Endothelial cell of umbilical vein (primary cell): ENCODE measurements at regions not wholly inside any gene's neighbourhood (a gene's known extent, or its start where the extent isn't known, plus 50 kb on each side); places are given as distances from the start of the nearest gene placed in this dataset.
"Not testable (repeated sequence)": the region's sequence is repeated elsewhere in the genome, so short reads cannot be mapped to it uniquely, and the experiment has no call there.

Source experiments
- BruUV-seq: library from RNA; stranded (reverse); fragments of 400-500 nt; replicated peaks from 2 replicates; lab custom pipeline; 2021; lab: Mats Ljungman, UMichigan
- CTCF ChIA-PET: fragments of 300-600, 350-600 bp; sonication (Branson Sonifier 250); formaldehyde crosslinking; loops from one replicate; lab custom pipeline; 2021; ENCODE audit warnings: antibody characterized with exemption, inconsistent platforms; lab: Charles Lee
- POLR2A ChIA-PET: fragments of 300-600, 350-600 bp; sonication (Branson Sonifier 250); formaldehyde crosslinking; loops from one replicate; lab custom pipeline; 2021; ENCODE audit warnings: antibody characterized with exemption, inconsistent platforms; lab: Charles Lee
- DNase-seq: peaks from one replicate; pipeline ENCODE4 v3.0.0-alpha.2; 2011; ENCODE audit warnings: low read depth, low spot score
- FAIRE-seq: peaks from 2 replicates; lab custom pipeline; 2011; peaks lifted over from hg19 to GRCh38; lab: Jason Lieb, UNC
- H2AFZ ChIP-seq: 2 replicates; pipeline ENCODE4 v1.6.0; 2012; ENCODE audit warnings: low read depth, low read length, control low read depth, inconsistent platforms
- H3K27ac ChIP-seq: 2 replicates; pipeline ENCODE4 v1.5.1; 2011; ENCODE audit warnings: low read depth, mild to moderate bottlenecking, control low read depth, low read length, moderate library complexity; ENCODE audit not compliant: insufficient read depth
- H3K27me3 ChIP-seq, 2 experiments: 2 replicates each; pipeline versions ENCODE4 v1.6.0 to v1.6.1; 2011; ENCODE audit warnings: low read length in 2 of 2, mixed read lengths in 1 of 2; ENCODE audit not compliant: control insufficient read depth in 2 of 2, insufficient read depth in 2 of 2
- H3K36me3 ChIP-seq, 2 experiments: 2 replicates in 1 of 2; 3 replicates in 1 of 2; pipeline ENCODE4 v1.5.1; 2011; ENCODE audit warnings: low read length in 2 of 2, mild to moderate bottlenecking in 1 of 2, moderate library complexity in 1 of 2; ENCODE audit not compliant: control insufficient read depth in 2 of 2, insufficient read depth in 2 of 2; ENCODE audit errors: extremely low read depth in 1 of 2
- H3K4me1 ChIP-seq: 3 replicates; pipeline ENCODE4 v1.5.1; 2011; ENCODE audit warnings: mild to moderate bottlenecking, low read length; ENCODE audit not compliant: control insufficient read depth, insufficient read depth; ENCODE audit errors: extremely low read depth
- H3K4me2 ChIP-seq: 2 replicates; pipeline ENCODE4 v1.6.1; 2011; ENCODE audit warnings: low read length, control low read depth, mixed read lengths; ENCODE audit not compliant: insufficient read depth
- H3K4me3 ChIP-seq, 3 experiments: fragments of 200-600 bp in 1 of 3; sonication (generic), shearing (Covaris generic) in 1 of 3; replicated peaks in 1 of 3; 2 replicates each; pipeline ENCODE4 v1.5.1; 2011 to 2016; ENCODE audit warnings: control low read depth in 3 of 3, low read length in 3 of 3, mild to moderate bottlenecking in 2 of 3, inconsistent platforms in 1 of 3, low read depth in 1 of 3, moderate library complexity in 1 of 3; ENCODE audit not compliant: insufficient read depth in 1 of 3
- H3K79me2 ChIP-seq: 2 replicates; pipeline ENCODE4 v1.6.0; 2012; ENCODE audit warnings: low read length, inconsistent platforms; ENCODE audit not compliant: control insufficient read depth, insufficient read depth
- H3K9ac ChIP-seq: replicated peaks from 2 replicates; pipeline ENCODE3; 2011; ENCODE audit warnings: low read length, control low read depth; ENCODE audit not compliant: insufficient read depth; ENCODE audit errors: extremely low read depth
- H3K9me1 ChIP-seq: replicated peaks from 3 replicates; pipeline ENCODE4 v1.6.0; 2011; ENCODE audit warnings: mild to moderate bottlenecking, low read length; ENCODE audit not compliant: control insufficient read depth, insufficient read depth; ENCODE audit errors: extremely low read depth
- H3K9me3 ChIP-seq: replicated peaks from 2 replicates; pipeline ENCODE4 v1.5.1; 2012; ENCODE audit warnings: low read length, inconsistent platforms; ENCODE audit not compliant: control insufficient read depth, insufficient read depth
- H4K20me1 ChIP-seq: replicated peaks from 2 replicates; pipeline ENCODE3; 2011; ENCODE audit warnings: mild to moderate bottlenecking, low read length; ENCODE audit not compliant: control insufficient read depth, insufficient read depth; ENCODE audit errors: extremely low read depth
- FOS ChIP-seq: IDR thresholded peaks from 2 replicates; pipeline ENCODE4 v1.6.1; 2011; ENCODE audit warnings: mild to moderate bottlenecking, low read length, moderate library complexity, borderline replicate concordance; ENCODE audit not compliant: insufficient read depth
- POLR2AphosphoS5 ChIP-seq: IDR thresholded peaks from 2 replicates; pipeline ENCODE4 v1.6.1; 2012; ENCODE audit warnings: low read depth, mild to moderate bottlenecking, control low read depth, low read length, moderate library complexity; ENCODE audit not compliant: insufficient read depth
- dilution Hi-C: fragments of 300-500 bp; cut with MboI; formaldehyde crosslinking; loops from one replicate; pipeline ENCODE4 v1.15.0; 2019; ENCODE audit warnings: low sequenced_read_pairs; ENCODE audit not compliant: extremely low pct_ligation_motif_present
- intact Hi-C: fragments of 100-400 bp; cut with micrococcal nuclease; formaldehyde crosslinking; loops from one replicate; pipeline ENCODE4 v1.10.0; 2022
- TF ChIP-seq, protein P1 (sequence below), 2 donors: IDR thresholded peaks; 1 replicate in 1 of 2; 2 replicates in 1 of 2; pipeline ENCODE4 v1.5.1; 2011; ENCODE audit warnings: low read length in 2 of 2, mild to moderate bottlenecking in 2 of 2, moderate library complexity in 2 of 2, control low read depth in 1 of 2, inconsistent platforms in 1 of 2, low read depth in 1 of 2; ENCODE audit not compliant: insufficient read depth in 1 of 2; ENCODE audit errors: extremely low read depth in 1 of 2

DNA sequence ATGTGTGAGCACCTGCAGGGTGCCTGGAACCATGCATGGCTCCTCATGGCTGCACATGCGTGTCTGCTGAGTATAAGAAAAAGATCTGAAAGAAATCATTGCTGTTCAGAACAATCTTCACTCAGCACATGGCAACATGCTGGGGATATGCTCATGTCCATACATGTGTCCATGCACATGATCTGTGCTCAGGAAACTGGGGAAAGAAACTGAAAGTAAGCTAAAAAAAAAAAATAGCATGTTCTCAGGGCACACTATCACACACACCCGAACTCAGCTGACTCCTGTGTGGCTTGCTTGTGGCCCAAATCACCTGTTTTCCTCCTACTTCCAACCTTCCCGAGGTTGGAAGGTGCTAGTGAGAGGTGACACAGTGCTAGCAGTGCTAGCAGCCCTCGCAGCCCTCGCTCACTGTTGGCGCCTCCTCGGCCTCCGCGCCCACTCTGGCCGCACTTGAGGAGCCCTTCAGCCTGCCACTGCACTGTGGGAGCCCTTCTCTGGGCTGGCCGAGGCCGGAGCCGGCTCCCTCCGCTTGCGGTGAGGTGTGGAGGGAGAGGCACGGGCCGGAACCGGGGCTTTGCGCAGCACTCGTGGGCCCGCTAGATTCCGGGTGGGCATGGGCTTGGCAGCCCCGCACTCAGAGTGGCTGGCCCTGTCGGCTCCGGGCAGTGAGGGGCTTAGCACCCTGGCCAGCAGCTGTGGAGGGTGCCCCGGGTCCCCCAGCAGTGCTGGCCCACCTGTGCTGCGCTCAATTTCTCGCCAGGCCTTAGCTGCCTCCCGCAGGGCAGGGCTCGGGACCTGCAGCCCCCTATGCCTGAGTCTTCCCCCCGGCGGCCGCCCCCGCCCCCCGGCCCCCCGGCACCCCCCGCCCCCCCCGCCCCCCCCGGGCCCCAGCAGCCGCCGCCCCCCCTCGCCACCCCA, 76.0 kb downstream of the GADD45G start:
- no peaks in the 10 kb centered on the region for H3K79me2 ChIP-seq
- DNase-seq: no peak
- TF ChIP-seq POLR2AphosphoS5: no peak
- TF ChIP-seq, protein P1, sequence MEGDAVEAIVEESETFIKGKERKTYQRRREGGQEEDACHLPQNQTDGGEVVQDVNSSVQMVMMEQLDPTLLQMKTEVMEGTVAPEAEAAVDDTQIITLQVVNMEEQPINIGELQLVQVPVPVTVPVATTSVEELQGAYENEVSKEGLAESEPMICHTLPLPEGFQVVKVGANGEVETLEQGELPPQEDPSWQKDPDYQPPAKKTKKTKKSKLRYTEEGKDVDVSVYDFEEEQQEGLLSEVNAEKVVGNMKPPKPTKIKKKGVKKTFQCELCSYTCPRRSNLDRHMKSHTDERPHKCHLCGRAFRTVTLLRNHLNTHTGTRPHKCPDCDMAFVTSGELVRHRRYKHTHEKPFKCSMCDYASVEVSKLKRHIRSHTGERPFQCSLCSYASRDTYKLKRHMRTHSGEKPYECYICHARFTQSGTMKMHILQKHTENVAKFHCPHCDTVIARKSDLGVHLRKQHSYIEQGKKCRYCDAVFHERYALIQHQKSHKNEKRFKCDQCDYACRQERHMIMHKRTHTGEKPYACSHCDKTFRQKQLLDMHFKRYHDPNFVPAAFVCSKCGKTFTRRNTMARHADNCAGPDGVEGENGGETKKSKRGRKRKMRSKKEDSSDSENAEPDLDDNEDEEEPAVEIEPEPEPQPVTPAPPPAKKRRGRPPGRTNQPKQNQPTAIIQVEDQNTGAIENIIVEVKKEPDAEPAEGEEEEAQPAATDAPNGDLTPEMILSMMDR (IDR thresholded peaks at IDR 0.05; ENCODE audit: extremely low read depth in 1 of 2, insufficient read depth in 1 of 2, low read depth in 1 of 2, low read length in 2 of 2): no peak
- no peak for TF ChIP-seq FOS
- no peaks in the 10 kb centered on the region for H3K27me3 ChIP-seq
- no peak overlapping the region for H3K9ac ChIP-seq
- intact Hi-C loops: no loop called here
- no peak overlapping the region for H3K4me2 ChIP-seq
- no peak overlapping the region for H3K27ac ChIP-seq
- BruUV-seq: no TSS peak
- dilution Hi-C loops: no loop called here
- ChIA-PET POLR2A (no interaction called here), CTCF (no interaction called here)
- H4K20me1 ChIP-seq: no peaks in the 10 kb centered on the region
- H3K9me1 ChIP-seq: no peaks in the 10 kb centered on the region
- H3K36me3 ChIP-seq: no peaks in the 10 kb centered on the region
- no peak overlapping the region for H3K4me3 ChIP-seq
- H3K9me3 ChIP-seq: no peaks in the 10 kb centered on the region
- H3K4me1 ChIP-seq: no peaks in the 10 kb centered on the region
- FAIRE-seq: no peak
- no peak overlapping the region for H2AFZ ChIP-seq

DNA sequence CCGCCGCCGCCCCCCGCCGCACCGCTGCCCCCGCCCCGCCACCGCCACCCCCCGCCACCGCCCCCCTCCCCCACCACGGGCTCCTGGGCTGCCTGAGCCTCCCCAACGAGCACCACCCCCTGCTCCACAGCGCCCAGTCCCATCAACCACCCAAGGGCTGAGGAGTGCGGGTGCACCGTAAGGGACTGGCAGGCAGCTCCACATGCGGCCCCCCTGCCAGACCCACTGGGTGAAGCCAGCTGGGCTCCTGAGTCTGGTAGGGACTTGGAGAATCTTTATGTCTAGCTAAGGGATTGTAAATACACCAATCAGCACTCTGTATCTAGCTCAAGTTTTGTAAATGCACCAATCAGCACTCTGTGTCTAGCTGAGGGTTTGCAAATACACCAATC, 76.7 kb downstream of the GADD45G start:
- CTCF ChIA-PET: not testable (repeated sequence)

More for the DNA sequence above, 76.7 kb downstream of the GADD45G start:
- DNase-seq, H4K20me1 ChIP-seq, H3K4me2 ChIP-seq, H3K79me2 ChIP-seq, FAIRE-seq, intact Hi-C loops, POLR2A ChIA-PET, H3K36me3 ChIP-seq, H3K4me1 ChIP-seq, H3K9me3 ChIP-seq, H3K9me1 ChIP-seq, H3K4me3 ChIP-seq, H2AFZ ChIP-seq, H3K9ac ChIP-seq, dilution Hi-C loops, H3K27me3 ChIP-seq, H3K27ac ChIP-seq, BruUV-seq: not testable (repeated sequence)
